ENCODE measurements at regions not wholly inside any gene's neighbourhood (a gene's known extent, or its start where the extent isn't known, plus 50 kb on each side); places are given as distances from the start of the nearest gene placed in this dataset.
"Not testable (repeated sequence)": the region's sequence is repeated elsewhere in the genome, so short reads cannot be mapped to it uniquely, and the experiment has no call there.

- no peak for DNase-seq (ENCODE audit: low spot score)
Observed at GRCh38 chr20:40278673-40279072, 410.4 kb downstream of the MAFB start.

- no peak for DNase-seq (ENCODE audit: low spot score)
Observed at GRCh38 chr20:40276301-40276700, 412.7 kb downstream of the MAFB start.

GRCh38 chr20:40275738-40276137 lies 413.3 kb downstream of the MAFB start:
- no peak for DNase-seq (ENCODE audit: low spot score)

DNA sequence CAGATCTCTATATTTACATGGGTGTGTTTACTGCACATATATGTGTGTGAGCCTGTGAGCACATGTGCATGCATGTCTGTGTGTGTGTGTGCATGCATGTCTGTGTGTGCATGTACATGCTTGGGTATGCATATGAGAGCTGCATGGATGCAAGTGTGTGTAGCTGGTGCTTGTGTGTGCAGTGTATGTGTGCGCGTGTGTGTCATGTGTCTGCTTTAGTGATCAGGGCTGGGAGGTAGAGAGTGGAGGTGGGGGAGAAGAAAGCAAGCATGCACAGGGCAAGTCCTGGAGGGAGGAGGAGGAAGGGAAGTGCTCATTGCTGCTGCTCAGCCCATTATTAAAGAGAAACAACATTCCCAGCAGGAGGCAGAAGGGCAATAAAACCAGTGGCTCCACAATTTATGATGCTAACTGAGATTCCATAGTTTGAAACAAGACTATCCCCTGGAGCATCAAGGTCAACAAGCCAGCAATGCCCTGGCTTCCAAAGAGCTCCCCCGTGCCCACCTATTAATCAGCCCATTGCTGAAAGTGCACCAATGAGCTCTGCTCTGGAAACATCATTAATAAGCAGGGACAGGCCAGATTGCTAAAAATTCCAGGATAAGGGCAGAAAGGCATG lies 414.0 kb downstream of the MAFB start:
- DNase-seq (ENCODE audit: low spot score), result no peak

GRCh38 chr20:40269274-40269673 lies 419.8 kb downstream of the MAFB start:
- DNase-seq (ENCODE audit: low spot score), result not testable (repeated sequence)

DNA sequence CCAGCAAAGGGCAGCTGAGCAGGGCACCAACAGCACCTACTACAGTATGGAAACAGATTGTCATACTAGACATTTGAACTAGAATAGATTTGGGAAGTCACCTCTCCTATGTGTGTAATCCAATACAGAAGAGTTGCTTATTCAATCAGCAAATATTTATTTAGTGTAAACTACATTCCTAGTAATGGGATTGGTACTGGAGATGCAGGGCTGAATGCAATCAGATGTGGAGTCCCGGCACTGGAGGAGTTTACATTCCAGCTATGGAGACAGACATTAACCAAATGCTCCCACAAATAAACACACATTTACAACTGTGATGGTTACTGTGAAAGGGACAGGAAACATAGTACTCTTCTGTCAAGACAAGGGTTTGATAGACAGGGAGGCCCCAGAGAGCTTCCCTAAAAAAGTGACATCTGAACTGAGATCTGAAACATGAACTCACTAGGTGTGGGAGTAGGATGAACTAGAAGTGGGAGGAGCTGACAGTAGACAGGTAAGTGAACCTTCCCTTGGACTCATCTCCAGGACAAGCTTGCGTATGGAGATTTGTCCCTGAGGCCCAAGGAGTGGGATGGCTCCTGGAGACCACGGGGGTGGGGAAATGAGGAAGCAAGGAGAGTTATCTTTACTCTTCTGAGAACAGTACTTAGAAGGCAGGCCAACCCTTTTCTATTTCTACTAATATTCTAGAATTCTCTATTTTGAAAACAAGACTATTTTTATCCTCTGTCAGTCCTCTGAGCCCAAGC lies 420.5 kb downstream of the MAFB start:
- DNase-seq (ENCODE audit: low spot score), result no peak

- DNase-seq (ENCODE audit: low spot score), result peak; percentile 54
Observed at GRCh38 chr20:40265825-40266533, 423.1 kb downstream of the MAFB start.

- no peak for DNase-seq (ENCODE audit: low spot score)
Observed at GRCh38 chr20:40262219-40262618, 426.8 kb downstream of the MAFB start.

DNA sequence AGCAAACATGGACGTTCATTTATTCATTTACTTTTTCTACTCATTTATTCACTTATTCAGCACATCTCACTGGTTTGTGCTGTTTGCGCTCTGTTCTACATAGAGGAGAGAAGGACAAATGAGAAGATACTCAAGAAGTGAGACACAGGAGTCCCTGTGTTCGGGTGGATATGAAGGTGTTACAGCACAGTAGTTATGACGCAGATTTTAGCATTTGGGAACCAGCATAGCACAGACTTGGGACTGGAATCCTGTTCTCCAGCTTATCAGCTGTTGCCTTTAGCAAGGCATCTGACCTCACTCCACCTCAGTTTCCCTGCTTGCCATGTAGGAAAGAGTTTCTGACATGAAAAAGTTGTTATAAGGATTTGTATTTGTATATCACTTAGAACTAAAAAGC lies 430.1 kb downstream of the MAFB start:
- no peak for DNase-seq (ENCODE audit: low spot score)

- no peak for DNase-seq (ENCODE audit: low spot score)
Observed at GRCh38 chr20:40257763-40258162, 431.3 kb downstream of the MAFB start.

- DNase-seq (ENCODE audit: low spot score), result no peak
Observed at GRCh38 chr20:40255365-40255764, 433.7 kb downstream of the MAFB start.

GRCh38 chr20:40254023-40254772 lies 434.8 kb downstream of the MAFB start:
- DNase-seq (ENCODE audit: low spot score), result no peak

- peak; percentile 63 for DNase-seq (ENCODE audit: low spot score)
Observed at GRCh38 chr20:40251284-40251932, 437.6 kb downstream of the MAFB start.

GRCh38 chr20:40249805-40250204 lies 439.2 kb downstream of the MAFB start:
- DNase-seq (ENCODE audit: low spot score), result no peak

- no peak for DNase-seq (ENCODE audit: low spot score)
Observed at GRCh38 chr20:40245829-40246228, 443.2 kb downstream of the MAFB start.

DNA sequence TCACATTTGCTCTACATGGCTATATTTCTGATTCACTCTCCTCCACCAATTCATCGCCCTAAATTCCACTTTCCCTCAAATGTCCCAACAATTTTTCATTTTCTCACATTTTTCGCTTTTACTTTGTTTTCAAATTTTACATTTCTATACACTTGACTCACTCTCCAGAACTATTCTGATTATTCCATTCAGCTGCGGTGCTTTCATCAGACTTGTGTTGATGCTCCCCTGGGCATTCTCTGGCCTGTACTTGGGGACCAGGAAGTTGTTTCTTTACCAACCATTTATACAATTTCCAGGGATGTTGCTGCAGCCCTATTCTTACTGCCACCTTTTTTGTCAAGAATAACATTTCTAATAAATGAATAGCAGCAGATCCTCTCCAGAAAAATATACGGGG lies 444.8 kb downstream of the MAFB start:
- DNase-seq (ENCODE audit: low spot score), result no peak

DNA sequence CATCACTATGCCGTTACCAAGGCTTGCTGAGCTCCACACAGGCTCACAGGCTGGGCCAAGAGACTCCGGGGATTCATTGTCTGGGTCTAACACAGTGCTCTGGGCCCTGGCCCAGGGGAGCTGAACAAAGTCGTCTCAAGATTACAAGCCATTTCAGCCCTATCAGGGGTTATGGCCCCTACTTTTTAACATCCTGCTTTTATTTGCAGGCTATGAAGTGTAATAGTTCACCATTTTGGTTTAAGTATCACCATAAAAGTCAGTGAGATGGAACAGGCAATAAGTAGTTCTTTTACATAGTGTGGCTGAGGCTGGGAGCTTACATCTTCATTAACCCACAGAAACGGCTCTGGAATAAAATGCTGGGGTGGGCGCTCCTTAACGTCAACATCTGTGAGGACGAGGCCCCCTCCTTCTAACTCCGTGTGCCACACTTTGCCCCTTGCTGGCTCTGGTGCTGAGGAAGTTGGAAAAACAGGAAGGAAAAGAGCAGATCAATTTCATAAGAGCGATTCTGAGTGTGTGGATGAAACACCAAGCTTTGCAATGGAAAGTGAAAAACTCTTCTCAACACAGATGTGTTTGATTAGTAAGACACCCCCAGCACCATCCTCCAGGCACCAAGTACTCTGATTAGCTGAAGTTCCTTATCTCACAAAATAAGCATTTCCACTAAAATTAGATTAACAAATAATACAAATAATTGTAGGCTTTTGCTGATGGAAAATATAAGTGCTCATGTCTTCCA lies 447.3 kb downstream of the MAFB start:
- DNase-seq (ENCODE audit: low spot score), result no peak

- no peak for DNase-seq (ENCODE audit: low spot score)
Observed at GRCh38 chr20:40238511-40238910, 450.5 kb downstream of the MAFB start.

DNA sequence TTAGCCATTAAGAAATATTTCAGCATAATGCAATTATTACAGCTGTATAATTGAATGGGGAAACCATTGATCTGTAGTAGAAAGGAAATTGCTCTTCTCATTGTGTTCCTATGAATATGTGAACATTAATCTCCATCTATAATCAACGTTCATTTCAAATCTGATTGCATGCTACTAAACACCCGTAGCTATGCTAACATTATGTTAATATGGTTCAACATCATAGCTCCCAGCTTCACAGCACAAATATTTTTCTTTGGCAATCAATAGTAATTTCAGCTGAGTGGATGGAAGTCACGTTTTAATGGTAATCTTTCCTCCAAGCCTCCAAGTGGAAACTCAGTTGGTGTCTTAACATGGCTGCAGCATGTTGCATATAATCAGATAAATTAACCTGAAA lies 454.4 kb downstream of the MAFB start:
- DNase-seq (ENCODE audit: low spot score), result no peak

DNA sequence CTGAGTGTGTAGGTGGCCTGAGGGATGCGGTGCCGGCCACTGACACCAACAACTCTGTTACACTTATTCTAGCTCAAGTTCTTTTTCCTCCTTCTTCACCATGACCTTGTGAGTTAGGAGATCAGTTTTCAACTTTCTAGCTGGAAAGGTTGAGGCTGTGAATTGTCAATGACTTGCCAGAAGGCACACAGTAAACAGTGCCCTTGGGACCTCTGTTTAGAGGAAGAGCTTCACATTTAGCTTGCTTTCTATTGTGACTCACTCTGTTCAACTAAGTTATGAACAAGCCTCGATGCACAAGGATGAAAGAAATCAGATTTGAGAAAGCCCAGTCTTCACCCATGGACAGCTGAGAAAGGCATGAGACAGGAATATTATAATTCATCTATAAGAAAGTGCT lies 455.6 kb downstream of the MAFB start:
- DNase-seq (ENCODE audit: low spot score), result no peak

- DNase-seq (ENCODE audit: low spot score), result no peak
Observed at GRCh38 chr20:40232756-40233155, 456.3 kb downstream of the MAFB start.

Data from RKO (cell line).